Superior temporal gyrus (tissue), 1 donor: ENCODE measurements at regions not wholly inside any gene's neighbourhood (a gene's known extent, or its start where the extent isn't known, plus 50 kb on each side); places are given as distances from the start of the nearest gene placed in this dataset.

ENCODE experiments used
- DNase-seq: peaks from one replicate; pipeline ENCODE4 v3.0.0-alpha.2; 2016; ENCODE audit errors: extremely low spot score

- no peak for DNase-seq
These were observed 77.7 kb upstream of the PELI1 start for GRCh38 chr2:64221935-64222334.

GRCh38 chr2:64222351-64222750, 78.1 kb upstream of the PELI1 start:
- DNase-seq = peak; percentile 63

GRCh38 chr2:64223055-64223454, 78.8 kb upstream of the PELI1 start:
- no peak for DNase-seq

- peak; percentile 7 for DNase-seq
These were observed 81.3 kb upstream of the PELI1 start for GRCh38 chr2:64225491-64225890.

- DNase-seq = peak; percentile 6
These were observed 82.4 kb upstream of the PELI1 start for GRCh38 chr2:64226611-64227010.

- DNase-seq = no peak
These were observed 83.4 kb upstream of the PELI1 start for GRCh38 chr2:64227603-64228125.

- peak; percentile 96 for DNase-seq
These were observed 84.0 kb upstream of the PELI1 start for GRCh38 chr2:64228126-64228678.

- peak; percentile 50 for DNase-seq
These were observed 84.7 kb upstream of the PELI1 start for GRCh38 chr2:64228918-64229317.

- DNase-seq = peak; percentile 6
These were observed 86.3 kb upstream of the PELI1 start for GRCh38 chr2:64230540-64230939.

GRCh38 chr2:64232266-64232665, 88.0 kb upstream of the PELI1 start:
- no peak for DNase-seq

- no peak for DNase-seq
These were observed 89.2 kb upstream of the PELI1 start for GRCh38 chr2:64233376-64233922.

- DNase-seq = peak; percentile 3
These were observed 89.9 kb upstream of the PELI1 start for GRCh38 chr2:64234150-64234549.

GRCh38 chr2:64234785-64235184, 90.6 kb upstream of the PELI1 start:
- no peak for DNase-seq

GRCh38 chr2:64237266-64237665, 93.0 kb upstream of the PELI1 start:
- DNase-seq = no peak

- no peak for DNase-seq
These were observed 94.6 kb upstream of the PELI1 start for GRCh38 chr2:64238799-64239198.

- DNase-seq = no peak
These were observed 99.1 kb upstream of the PELI1 start for GRCh38 chr2:64243081-64244036.

- no peak for DNase-seq
These were observed 99.8 kb upstream of the PELI1 start for GRCh38 chr2:64244037-64244416.

- DNase-seq = no peak
These were observed 101.4 kb upstream of the PELI1 start for GRCh38 chr2:64245631-64246030.

GRCh38 chr2:64246962-64247361, 102.7 kb upstream of the PELI1 start:
- no peak for DNase-seq

- no peak for DNase-seq
These were observed 105.2 kb upstream of the PELI1 start for GRCh38 chr2:64249426-64249825.

- DNase-seq = no peak
These were observed 105.8 kb upstream of the PELI1 start for GRCh38 chr2:64250063-64250462.

GRCh38 chr2:64250751-64251423, 106.7 kb upstream of the PELI1 start:
- no peak for DNase-seq
